NOMO-1 (cell line): ENCODE measurements at regions not wholly inside any gene's neighbourhood (a gene's known extent, or its start where the extent isn't known, plus 50 kb on each side); places are given as distances from the start of the nearest gene placed in this dataset.

ENCODE experiments used
- DNase-seq, 2 experiments: peaks; one replicate each; lab custom pipeline; 2025; ENCODE audit not compliant: unreplicated experiment in 2 of 2; lab: John Stamatoyannopoulos, UW

GRCh38 chr20:60407011-60407771, 449.0 kb downstream of the CDH26 start:
- no peak for DNase-seq

- DNase-seq, result no peak
Observed at GRCh38 chr20:60407938-60408337, 449.7 kb downstream of the CDH26 start.

GRCh38 chr20:60408435-60408834, 450.2 kb downstream of the CDH26 start:
- no peak for DNase-seq

GRCh38 chr20:60410618-60411264, 452.5 kb downstream of the CDH26 start:
- DNase-seq, result no peak

GRCh38 chr20:60411813-60412212, 453.6 kb downstream of the CDH26 start:
- no peak for DNase-seq

- no peak for DNase-seq
Observed at GRCh38 chr20:60420676-60421229, 462.5 kb downstream of the CDH26 start.

GRCh38 chr20:60422848-60423247, 464.6 kb downstream of the CDH26 start:
- DNase-seq, result no peak

- no peak for DNase-seq
Observed at GRCh38 chr20:60424267-60424902, 466.2 kb downstream of the CDH26 start.

- DNase-seq, result no peak
Observed at GRCh38 chr20:60427516-60427915, 469.3 kb downstream of the CDH26 start.

- DNase-seq, result no peak
Observed at GRCh38 chr20:60428651-60429050, 470.4 kb downstream of the CDH26 start.

GRCh38 chr20:60430516-60431001, 472.3 kb downstream of the CDH26 start:
- DNase-seq, result no peak

GRCh38 chr20:60431349-60431748, 473.1 kb downstream of the CDH26 start:
- no peak for DNase-seq

GRCh38 chr20:60437418-60437817, 479.2 kb downstream of the CDH26 start:
- no peak for DNase-seq

- DNase-seq, result peak; percentile 64 to 86
Observed at GRCh38 chr20:60446267-60447111, 488.3 kb downstream of the CDH26 start.

- DNase-seq, result no peak
Observed at GRCh38 chr20:60447703-60448102, 489.5 kb downstream of the CDH26 start.

GRCh38 chr20:60453388-60454246, 495.4 kb downstream of the CDH26 start:
- no peak for DNase-seq

- DNase-seq, result no peak
Observed at GRCh38 chr20:60454491-60454890, 496.3 kb downstream of the CDH26 start.

- DNase-seq, result no peak
Observed at GRCh38 chr20:60455272-60455671, 497.0 kb downstream of the CDH26 start.

- DNase-seq, result no peak
Observed at GRCh38 chr20:60459212-60459611, 501.0 kb downstream of the CDH26 start.

- no peak for DNase-seq
Observed at GRCh38 chr20:60461993-60462392, 503.8 kb downstream of the CDH26 start.
